Left hindlimb (tissue), 1 donor: ENCODE measurements at regions not wholly inside any gene's neighbourhood (a gene's known extent, or its start where the extent isn't known, plus 50 kb on each side); places are given as distances from the start of the nearest gene placed in this dataset.
"Not testable (repeated sequence)": the region's sequence is repeated elsewhere in the genome, so short reads cannot be mapped to it uniquely, and the experiment has no call there.

ENCODE experiments used
- DNase-seq: peaks from one replicate; pipeline ENCODE4 v3.0.0-alpha.2; 2018

DNA sequence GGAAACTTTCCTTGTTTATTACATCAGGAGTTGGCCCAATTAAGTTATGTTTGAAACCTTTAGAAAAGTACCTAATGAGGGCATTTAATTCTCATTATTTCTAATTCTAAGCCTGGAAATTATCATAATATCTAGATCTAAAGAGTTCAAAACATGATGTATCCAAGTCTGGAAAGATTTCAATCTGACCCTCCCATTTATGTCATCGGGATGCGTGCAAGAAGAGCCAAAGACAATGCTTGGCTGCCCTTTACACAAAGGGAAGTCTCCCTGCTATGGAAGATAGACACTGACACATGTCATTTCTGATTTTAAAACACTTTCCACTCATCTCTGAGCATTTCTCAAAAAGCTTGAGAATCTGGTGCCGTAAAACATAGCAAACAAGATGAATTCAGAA is 222.4 kb downstream of the ANTXR2 start:
- DNase-seq: no peak

DNA sequence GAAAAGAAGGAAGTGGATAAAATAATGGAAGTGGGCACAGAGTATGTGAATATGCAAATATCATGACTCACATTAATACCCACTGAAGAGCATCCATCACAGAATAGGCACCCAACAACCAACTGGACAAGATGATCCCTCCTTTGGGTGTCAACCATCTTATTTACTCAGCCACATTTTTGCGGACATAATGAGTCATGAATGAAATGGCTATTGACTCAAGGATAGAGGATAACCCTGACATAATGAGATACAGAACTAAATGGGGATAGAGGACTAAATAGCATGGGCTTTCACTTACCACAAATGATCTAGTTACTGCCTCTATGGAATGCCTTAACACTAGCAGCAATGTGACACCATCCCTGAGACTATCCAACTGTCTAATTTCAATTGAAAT is 224.7 kb downstream of the ANTXR2 start:
- no peak for DNase-seq

DNA sequence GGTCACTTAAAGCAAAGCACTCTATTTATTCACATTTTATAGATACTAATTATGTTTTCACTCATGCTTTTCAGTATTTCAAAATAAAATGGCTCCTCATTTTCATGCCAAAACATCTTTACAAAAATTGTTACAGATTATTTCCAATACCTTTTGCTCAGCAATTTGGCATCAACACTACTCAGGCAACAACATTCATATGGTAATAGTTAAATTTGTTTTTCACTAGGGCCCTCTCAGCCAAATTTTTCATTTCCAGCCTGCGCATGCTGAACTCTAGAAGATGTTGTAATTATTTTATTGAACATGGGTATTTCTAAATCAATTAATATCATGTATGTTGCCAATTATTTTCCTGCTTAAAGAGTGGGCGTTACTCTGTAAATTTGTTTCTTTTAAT is 225.6 kb downstream of the ANTXR2 start:
- no peak for DNase-seq

DNA sequence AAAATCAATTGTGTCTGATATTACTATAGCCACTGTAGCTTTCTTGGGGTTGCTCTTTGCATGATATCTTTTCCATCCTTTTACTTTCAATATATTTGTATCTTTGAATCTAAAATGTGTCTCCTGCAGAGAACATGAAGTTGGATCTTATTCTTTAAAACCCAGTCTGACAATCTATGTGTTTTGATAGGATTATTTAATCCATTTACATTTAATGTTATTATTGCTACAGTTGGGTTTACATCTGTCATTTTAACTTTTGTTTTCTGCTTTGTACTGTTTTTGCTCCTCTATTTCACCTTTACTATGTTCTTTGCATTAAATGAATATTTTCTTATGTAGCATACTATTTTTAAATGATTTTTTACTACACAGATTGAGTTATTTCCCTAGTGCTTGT is 230.9 kb downstream of the ANTXR2 start:
- DNase-seq: no peak

DNA sequence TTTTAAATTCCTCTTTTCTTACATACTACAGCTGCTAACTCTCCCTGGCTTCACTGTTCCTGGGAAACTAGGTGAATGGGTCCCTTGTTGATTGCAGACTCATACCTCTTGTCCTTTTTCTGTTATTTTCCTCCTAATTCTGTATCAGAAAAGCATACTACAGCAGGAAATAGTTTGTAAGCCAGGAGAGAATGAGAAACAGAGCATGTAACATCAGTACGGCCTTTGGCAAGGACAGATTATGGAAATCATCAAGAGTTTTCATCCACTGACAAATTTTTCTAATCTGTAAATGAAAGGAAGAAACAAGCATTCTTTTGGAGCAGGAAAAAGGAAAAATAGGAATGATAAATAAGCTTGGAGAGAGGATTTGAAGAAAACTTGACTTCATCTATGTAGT is 239.2 kb downstream of the ANTXR2 start:
- no peak for DNase-seq

DNA sequence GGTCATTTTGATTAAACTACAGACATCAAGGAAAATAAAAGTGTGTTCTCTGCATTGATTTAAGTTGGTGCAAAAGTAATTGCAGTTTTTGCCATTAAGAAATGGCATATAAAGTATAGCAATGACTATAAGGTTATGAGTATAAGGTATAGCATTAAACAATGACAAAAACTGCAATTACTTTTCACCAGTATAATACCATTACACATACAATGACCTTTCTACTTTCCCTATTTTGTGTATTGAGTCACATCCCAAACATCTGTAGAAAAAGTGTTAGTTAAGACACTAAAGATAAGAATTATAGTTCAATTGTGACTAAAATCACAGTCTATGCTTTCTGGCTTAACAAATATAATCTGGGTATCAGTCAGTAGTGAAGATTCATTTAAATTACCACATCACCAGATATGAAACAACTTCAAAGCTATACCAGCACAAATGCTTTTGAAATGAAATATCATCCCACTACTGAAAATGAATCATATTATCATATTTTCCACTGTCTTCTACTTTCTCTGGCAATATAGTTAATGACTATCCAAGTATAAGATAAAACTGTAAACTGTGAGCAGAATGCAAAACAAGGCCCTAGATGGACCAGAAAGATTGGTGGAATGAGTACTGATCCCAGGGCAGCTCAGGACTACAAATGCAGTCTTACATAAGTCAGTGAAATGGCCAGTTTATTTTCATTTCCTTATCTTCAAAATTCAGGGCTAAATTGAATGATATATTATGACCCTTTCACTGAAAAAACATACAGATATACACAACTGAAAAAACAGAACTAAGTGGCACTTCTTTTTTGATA is 241.1 kb downstream of the ANTXR2 start:
- DNase-seq: no peak

DNA sequence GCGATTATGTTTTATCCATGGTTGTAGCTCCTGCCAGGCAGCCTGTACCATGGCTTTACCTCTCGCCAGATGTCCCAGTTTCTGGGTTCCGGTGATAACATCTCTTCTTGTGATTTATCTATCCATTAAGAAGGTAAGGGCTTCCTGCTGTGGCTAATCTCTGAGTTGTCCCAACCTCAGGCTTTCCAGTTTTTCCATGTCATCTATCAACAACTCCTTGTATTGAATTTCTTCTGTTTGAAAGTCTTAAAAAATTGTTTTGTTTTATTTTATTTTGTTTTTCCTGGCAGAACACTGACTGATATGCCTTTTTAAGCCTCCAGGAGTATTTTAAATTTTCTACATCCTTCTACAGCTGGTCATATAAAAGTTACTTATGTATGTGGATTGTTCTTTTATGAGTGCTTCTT is 241.9 kb downstream of the ANTXR2 start:
- no peak for DNase-seq

DNA sequence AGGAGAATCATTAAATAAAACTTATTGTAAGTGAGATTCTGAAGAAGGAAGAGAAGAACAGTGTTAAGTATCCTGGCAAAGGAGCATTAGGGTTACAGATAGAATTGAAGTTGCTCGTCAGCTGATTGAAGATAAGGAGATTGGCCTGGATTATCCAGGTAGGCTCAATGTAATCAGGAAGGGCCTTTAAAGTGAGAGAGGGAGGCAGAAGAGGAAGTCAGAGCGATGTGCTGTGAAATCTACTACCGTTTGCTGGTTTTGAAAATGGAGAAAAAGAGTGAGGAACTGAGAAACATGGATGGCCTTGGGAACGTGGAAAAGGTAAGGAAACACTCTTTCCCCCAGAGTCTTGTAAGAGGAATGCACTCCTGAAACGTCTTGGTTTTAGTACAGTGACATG is 245.7 kb downstream of the ANTXR2 start:
- DNase-seq: no peak

DNA sequence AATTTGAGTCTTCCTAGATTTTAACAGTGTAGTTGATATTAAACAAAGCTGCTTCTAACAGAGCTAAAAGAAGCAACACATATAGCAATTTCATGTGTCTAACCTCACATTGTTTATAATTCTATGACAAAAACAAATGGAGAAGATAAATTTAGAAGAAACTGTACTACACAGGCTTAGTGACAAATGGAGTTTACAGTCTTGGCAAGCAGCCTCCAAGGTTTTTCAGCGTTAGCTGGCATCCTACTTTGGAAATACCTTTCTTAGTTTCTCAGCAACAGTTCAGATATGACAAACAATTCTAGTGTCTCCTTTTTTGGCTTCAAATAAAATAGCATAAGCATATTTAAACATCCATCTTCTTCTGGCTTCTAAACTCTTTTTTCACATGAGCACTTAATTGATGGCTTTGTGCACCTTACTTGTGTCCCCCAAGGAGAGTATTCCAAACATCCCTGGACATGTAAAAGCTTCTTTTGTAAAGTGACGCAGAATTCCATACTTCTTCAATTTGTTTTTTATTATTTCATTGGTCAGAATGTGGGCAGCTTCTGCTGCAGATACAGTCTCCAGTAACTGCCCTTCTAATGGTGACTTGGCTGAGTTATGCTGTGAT is 249.8 kb downstream of the ANTXR2 start:
- no peak for DNase-seq

DNA sequence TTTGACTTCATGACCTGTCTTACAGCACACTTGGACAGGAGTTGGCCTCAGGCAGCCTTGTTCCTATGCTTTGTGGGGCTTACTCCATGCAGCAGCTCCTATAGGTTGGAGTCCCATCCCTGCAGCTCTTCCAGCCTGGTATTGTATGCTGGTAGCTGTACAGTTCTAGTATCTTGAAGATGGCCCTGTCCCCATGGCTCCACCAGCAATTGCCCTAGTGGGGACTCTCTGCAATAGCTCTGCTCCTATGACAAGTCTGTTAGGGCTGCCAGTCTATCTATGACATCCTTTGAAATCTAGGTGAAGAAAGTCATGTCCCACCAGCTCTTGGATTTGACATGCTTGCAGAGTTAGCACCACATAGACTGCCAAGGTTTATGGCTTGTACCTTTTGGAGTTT is 252.6 kb downstream of the ANTXR2 start:
- no peak for DNase-seq

DNA sequence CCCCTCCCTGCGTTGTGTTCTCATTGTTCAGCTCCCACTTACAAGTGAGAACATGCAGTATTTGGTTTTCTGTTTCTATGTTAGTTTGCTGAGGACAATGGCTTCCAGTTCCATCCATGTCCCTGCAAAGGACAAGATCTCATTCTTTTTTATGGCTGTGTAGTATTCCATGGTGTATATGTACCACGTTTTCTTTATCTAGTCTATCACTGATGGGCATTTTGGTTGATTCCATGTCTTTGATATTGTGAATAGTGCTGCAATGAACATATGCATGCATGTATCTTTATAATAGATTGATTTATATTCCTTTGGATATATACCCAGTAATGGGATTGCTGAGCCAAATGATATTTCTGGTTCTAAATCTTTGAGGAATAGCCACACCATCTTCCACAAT is 265.1 kb downstream of the ANTXR2 start:
- DNase-seq: not testable (repeated sequence)

DNA sequence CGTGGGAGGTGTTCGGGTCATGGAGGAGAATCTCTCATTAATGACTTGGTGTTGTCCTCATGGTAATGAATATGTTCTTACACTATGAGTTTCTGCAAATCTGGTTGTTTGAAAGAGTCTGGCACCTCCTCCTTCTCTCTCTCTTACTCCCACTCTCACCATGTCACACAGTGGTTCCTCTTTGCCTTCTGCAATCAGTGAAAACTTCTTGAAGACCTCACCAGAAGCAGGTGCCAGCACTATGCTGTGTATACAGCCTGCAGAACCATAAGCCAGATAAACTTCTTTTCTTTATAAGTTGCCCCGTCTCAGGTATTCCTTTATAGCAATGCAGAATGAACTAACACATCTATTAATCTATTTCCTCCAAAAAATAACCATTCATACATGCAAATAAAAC is 275.0 kb downstream of the ANTXR2 start:
- no peak for DNase-seq

DNA sequence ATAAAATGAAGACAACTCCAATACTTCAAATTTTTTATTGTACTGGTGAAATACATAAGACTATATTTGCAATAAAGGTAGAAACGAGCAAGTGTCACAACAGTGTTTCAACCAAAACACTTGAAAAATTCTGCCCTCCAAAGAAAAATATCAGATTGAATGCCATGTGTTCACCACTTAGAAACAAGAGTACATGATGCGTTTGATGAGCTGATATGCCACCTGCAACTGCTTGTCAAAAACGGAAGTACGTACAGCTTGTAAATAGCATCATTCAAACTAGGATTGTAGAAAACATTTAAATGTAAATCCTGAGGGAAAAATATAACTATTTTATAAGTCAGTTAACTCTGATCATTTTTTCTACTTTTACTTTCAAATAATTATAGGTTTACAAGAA is 276.1 kb downstream of the ANTXR2 start:
- no peak for DNase-seq

DNA sequence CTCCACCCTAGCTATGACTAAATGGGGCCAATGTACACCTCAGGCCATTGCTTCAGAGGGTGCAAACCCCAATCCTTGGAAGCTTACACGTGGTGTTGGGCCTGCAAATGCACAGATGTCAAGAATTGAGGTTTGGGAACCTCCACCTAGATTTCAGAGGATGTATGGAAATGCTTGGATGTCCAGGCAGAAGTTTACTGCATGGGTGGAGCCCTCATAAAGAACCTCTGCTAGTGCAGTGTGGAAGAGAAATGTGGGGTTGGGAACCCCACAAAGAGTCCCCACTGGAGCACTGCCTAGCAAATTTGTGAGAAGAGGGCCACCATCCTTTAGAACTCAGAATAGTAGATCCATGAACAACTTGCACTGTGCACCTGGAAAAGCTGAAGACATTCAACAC is 284.1 kb downstream of the ANTXR2 start:
- no peak for DNase-seq

DNA sequence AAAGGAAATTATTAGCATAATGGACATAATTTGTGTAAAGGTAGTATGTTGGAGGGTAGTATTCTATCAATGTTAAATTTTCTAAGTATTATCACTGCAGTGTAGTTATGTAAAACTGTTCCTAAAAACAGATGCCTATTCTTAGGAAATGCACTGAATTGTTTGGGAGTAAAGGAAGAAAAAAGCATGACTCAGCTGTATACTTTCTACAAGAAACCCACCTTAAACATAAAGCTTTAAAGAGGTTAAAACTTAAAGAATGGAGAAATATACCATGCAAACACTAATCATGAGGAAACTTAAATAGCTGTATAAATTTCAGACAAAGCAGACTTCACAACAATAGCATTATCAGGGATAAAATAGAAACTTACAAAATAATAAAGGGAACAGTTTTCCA is 292.9 kb downstream of the ANTXR2 start:
- DNase-seq: no peak

DNA sequence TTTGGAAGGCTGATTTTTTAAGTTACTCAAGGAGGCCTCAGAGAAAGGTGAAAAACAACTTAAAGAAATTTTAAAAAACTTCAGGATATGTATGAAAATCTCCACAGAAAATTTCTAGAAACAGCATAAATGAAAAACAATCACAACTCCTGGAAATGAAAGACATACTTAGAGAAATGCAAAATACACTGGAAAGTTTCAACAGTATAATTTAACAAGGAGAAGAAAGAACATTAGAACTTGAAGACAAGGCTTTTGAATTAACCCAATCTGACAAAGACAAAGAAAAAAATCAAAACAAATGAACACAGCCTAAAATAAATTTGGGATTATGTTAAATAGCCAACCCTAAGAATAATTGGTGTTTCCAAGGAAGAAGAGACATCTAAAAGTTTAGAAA is 300.5 kb downstream of the ANTXR2 start:
- no peak for DNase-seq

DNA sequence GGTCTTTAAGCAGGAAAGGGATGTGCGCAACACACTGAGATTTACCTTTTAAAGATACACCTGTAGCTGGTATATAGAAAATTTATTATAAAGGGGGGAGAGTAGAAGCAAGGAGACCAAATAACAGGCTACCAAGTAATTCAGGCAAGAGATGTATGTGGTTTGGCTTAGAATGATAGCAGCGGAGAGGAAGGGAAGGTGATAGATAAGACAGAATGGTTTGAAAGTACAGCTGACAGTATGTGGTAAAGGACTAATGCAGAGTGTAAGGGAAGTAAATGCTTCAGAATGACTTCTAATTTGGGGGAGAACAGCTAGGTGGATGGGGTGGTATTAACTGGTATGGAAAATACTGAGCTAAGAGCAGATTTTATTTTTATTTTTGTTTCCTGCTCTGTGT is 308.9 kb downstream of the ANTXR2 start:
- DNase-seq: no peak

DNA sequence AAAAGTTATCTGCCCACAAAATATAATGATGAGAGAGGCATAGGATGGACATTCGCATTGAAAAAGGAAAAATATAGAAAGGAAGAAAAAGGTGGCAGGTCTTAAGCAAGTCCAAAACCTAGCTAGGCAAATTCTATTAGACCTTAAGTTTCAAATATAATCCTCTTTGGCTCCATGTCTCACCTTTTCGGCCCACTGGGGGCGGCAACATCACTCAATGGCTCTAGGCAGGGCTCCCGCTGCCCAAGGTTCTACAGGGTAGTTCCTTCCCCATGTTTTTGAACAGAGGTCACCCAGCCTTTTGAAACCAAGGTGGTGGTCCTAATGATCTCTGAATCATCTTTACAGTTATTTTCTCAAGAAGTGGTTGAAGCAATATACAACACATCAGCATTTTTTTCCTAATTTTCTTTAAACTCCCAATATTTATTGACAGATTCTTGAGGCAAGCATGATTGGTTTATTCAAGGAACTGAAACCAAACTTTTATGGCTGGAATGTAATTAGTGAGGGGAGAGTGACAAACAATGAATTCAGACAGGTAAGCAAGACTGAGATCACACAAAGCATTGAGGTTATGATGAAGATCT is 309.4 kb downstream of the ANTXR2 start:
- no peak for DNase-seq

DNA sequence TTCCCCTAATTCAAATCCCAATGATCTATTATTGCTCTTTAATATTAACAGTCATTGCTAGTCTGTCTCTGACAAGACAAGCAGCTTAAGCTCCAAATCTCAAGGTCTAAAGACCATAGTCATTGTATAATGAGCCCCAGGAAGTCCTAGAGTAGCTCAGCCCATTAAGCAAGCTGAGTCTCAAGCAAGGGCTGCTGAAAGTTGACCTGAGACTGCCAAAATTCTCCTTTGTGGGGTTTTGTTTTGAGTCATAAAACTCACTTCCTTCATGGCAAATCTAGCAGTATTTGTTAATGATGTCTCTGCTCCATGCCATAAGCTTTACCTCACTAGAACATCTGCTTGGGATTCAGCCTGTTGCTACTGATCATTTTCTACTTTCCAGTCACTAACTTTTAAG is 313.2 kb downstream of the ANTXR2 start:
- DNase-seq: no peak

DNA sequence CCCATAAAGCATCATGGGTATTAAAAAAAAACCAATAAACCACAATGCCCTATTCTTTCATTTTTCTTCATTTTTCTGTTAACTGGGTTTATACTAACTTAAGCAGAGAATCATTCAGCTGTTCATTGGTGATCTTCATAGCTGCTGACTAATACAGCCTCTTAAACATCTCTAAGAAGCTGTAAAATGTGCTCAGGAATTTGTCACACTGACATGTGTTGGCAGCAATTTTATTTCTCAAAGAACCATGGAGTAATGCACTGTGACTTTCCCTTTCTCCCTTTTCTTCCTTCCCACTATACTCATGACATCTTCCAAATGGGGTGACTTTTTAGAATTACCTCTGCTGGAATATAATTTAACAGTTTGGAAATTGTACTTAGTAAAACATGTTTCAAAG is 315.4 kb downstream of the ANTXR2 start:
- DNase-seq: no peak

DNA sequence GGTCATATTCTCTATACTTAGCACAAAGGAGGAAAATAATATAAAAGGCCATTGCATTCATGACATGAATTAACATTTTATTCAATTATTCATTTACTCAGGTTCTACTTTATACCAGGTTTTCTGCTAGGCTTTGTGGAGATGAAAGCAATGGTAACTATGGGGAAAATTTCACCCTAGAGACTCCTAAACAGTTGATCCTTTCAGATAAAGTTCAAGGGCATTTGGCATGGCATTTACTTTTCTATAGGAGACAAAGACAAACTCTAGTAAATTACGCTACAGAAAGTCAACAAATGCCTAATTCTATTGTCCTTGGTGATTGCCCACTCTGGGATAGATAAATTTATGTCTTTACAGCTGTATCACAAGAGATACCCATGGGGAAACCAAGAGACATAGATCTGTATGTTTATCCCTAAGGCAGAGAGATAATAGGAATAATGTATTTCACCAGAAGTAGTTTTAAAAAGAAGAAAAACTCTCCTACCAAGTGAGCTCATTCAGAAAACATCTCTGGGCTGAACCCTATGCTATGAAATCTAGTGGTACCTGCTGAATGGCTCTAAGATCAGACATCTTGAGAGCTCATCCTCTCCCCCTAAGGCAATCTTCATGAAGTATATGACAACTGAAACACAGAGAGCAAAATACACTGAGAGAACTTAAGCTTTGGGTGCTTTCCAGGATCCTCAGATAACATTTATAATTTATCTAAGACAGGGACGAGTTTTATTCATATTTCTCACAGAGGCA is 316.7 kb downstream of the ANTXR2 start:
- DNase-seq: no peak

DNA sequence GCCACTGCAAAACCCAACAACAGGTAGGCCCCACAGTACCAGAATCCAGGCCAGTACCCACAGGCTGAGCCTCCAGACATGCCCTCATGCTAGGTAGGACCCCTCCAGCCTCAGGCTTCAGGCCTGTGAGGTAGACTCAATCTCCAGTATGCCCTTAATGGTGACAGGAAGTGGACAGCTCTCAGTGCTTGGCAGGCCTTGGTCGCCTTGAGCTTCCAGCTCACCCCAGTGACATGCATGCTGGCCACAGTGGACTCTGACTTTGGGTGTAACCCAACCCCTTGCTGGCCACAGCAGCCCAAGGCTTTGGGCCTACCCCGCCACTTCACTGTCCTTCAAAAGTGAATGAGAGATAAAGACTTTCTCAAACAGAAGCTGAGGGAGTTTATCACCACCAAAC is 324.2 kb downstream of the ANTXR2 start:
- DNase-seq: no peak

DNA sequence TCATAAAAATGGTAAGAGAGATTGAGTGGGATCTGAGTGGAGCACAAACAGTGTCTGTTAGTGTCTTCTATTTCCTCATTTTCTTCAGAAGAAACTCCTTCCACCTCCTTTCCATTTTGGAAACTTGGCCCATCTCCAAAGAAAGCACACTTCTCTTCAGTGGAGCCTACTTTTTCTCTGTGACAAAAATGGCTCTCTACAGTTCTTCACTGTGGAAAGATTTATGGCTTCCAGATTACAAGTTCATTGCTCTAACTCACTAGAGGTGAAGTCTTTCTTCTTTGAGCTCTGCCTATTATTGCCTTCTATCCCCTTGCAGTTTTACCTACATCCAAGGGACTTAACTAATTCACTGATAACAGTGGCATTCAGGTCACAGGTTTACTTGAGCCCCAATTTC is 325.8 kb downstream of the ANTXR2 start:
- no peak for DNase-seq

DNA sequence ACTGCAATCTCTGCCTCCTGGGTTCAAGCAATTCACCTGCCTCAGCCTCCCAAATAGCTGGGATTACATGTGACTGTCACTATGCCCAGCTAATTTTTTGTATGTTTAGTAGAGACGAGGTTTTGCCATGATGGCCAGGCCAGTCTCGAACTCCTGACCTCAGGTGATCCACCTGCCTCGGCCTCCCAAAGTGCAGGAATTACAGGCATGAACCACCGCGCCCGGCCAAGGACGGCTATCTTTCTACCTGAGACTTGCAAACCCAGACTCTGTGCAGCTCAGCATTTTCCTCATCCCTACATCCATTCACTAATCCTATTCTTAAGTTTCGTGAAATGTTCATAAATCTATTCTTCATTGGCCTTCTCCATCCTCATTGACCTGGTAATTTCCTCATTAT is 330.0 kb downstream of the ANTXR2 start:
- DNase-seq: no peak
